Endothelial cell of umbilical vein (primary cell): ENCODE measurements at regions not wholly inside any gene's neighbourhood (a gene's known extent, or its start where the extent isn't known, plus 50 kb on each side); places are given as distances from the start of the nearest gene placed in this dataset.

Source experiments
- BruUV-seq: library from RNA; stranded (reverse); fragments of 400-500 nt; replicated peaks from 2 replicates; lab custom pipeline; 2021; lab: Mats Ljungman, UMichigan
- CTCF ChIA-PET: fragments of 300-600, 350-600 bp; sonication (Branson Sonifier 250); formaldehyde crosslinking; loops from one replicate; lab custom pipeline; 2021; ENCODE audit warnings: antibody characterized with exemption, inconsistent platforms; lab: Charles Lee
- POLR2A ChIA-PET: fragments of 300-600, 350-600 bp; sonication (Branson Sonifier 250); formaldehyde crosslinking; loops from one replicate; lab custom pipeline; 2021; ENCODE audit warnings: antibody characterized with exemption, inconsistent platforms; lab: Charles Lee
- DNase-seq: peaks from one replicate; pipeline ENCODE4 v3.0.0-alpha.2; 2011; ENCODE audit warnings: low read depth, low spot score
- FAIRE-seq: peaks from 2 replicates; lab custom pipeline; 2011; peaks lifted over from hg19 to GRCh38; lab: Jason Lieb, UNC
- H2AFZ ChIP-seq: 2 replicates; pipeline ENCODE4 v1.6.0; 2012; ENCODE audit warnings: low read depth, low read length, control low read depth, inconsistent platforms
- H3K27ac ChIP-seq: 2 replicates; pipeline ENCODE4 v1.5.1; 2011; ENCODE audit warnings: low read depth, mild to moderate bottlenecking, control low read depth, low read length, moderate library complexity; ENCODE audit not compliant: insufficient read depth
- H3K27me3 ChIP-seq, 2 experiments: 2 replicates each; pipeline versions ENCODE4 v1.6.0 to v1.6.1; 2011; ENCODE audit warnings: low read length in 2 of 2, mixed read lengths in 1 of 2; ENCODE audit not compliant: control insufficient read depth in 2 of 2, insufficient read depth in 2 of 2
- H3K36me3 ChIP-seq, 2 experiments: 2 replicates in 1 of 2; 3 replicates in 1 of 2; pipeline ENCODE4 v1.5.1; 2011; ENCODE audit warnings: low read length in 2 of 2, mild to moderate bottlenecking in 1 of 2, moderate library complexity in 1 of 2; ENCODE audit not compliant: control insufficient read depth in 2 of 2, insufficient read depth in 2 of 2; ENCODE audit errors: extremely low read depth in 1 of 2
- H3K4me1 ChIP-seq: 3 replicates; pipeline ENCODE4 v1.5.1; 2011; ENCODE audit warnings: mild to moderate bottlenecking, low read length; ENCODE audit not compliant: control insufficient read depth, insufficient read depth; ENCODE audit errors: extremely low read depth
- H3K4me2 ChIP-seq: 2 replicates; pipeline ENCODE4 v1.6.1; 2011; ENCODE audit warnings: low read length, control low read depth, mixed read lengths; ENCODE audit not compliant: insufficient read depth
- H3K4me3 ChIP-seq, 3 experiments: fragments of 200-600 bp in 1 of 3; sonication (generic), shearing (Covaris generic) in 1 of 3; replicated peaks in 1 of 3; 2 replicates each; pipeline ENCODE4 v1.5.1; 2011 to 2016; ENCODE audit warnings: control low read depth in 3 of 3, low read length in 3 of 3, mild to moderate bottlenecking in 2 of 3, inconsistent platforms in 1 of 3, low read depth in 1 of 3, moderate library complexity in 1 of 3; ENCODE audit not compliant: insufficient read depth in 1 of 3
- H3K79me2 ChIP-seq: 2 replicates; pipeline ENCODE4 v1.6.0; 2012; ENCODE audit warnings: low read length, inconsistent platforms; ENCODE audit not compliant: control insufficient read depth, insufficient read depth
- H3K9ac ChIP-seq: replicated peaks from 2 replicates; pipeline ENCODE3; 2011; ENCODE audit warnings: low read length, control low read depth; ENCODE audit not compliant: insufficient read depth; ENCODE audit errors: extremely low read depth
- H3K9me1 ChIP-seq: replicated peaks from 3 replicates; pipeline ENCODE4 v1.6.0; 2011; ENCODE audit warnings: mild to moderate bottlenecking, low read length; ENCODE audit not compliant: control insufficient read depth, insufficient read depth; ENCODE audit errors: extremely low read depth
- H3K9me3 ChIP-seq: replicated peaks from 2 replicates; pipeline ENCODE4 v1.5.1; 2012; ENCODE audit warnings: low read length, inconsistent platforms; ENCODE audit not compliant: control insufficient read depth, insufficient read depth
- H4K20me1 ChIP-seq: replicated peaks from 2 replicates; pipeline ENCODE3; 2011; ENCODE audit warnings: mild to moderate bottlenecking, low read length; ENCODE audit not compliant: control insufficient read depth, insufficient read depth; ENCODE audit errors: extremely low read depth
- EZH2 ChIP-seq: IDR thresholded peaks from 2 replicates; pipeline ENCODE4 v1.6.1; 2012; ENCODE audit warnings: borderline replicate concordance, low read depth, mild to moderate bottlenecking, moderate library complexity, low read length, inconsistent platforms; ENCODE audit not compliant: severe bottlenecking
- FOS ChIP-seq: IDR thresholded peaks from 2 replicates; pipeline ENCODE4 v1.6.1; 2011; ENCODE audit warnings: mild to moderate bottlenecking, low read length, moderate library complexity, borderline replicate concordance; ENCODE audit not compliant: insufficient read depth
- GATA2 ChIP-seq: IDR thresholded peaks from 2 replicates; pipeline ENCODE4 v1.7.0; 2011; ENCODE audit warnings: low read depth, mild to moderate bottlenecking, moderate library complexity, mixed read lengths, low read length; ENCODE audit not compliant: insufficient read length, insufficient read depth
- JUN ChIP-seq: IDR thresholded peaks from 2 replicates; pipeline ENCODE4 v1.6.1; 2011; ENCODE audit warnings: borderline replicate concordance, low read depth; ENCODE audit not compliant: insufficient read length, insufficient read depth
- MYC ChIP-seq: IDR thresholded peaks from one replicate; pipeline ENCODE4 v1.6.1; 2011; ENCODE audit warnings: mild to moderate bottlenecking, low read depth, low read length
- POLR2A ChIP-seq: IDR thresholded peaks from 2 replicates; pipeline ENCODE4 v1.6.1; 2012; ENCODE audit warnings: low read depth, mild to moderate bottlenecking, control low read depth, low read length
- POLR2AphosphoS5 ChIP-seq: IDR thresholded peaks from 2 replicates; pipeline ENCODE4 v1.6.1; 2012; ENCODE audit warnings: low read depth, mild to moderate bottlenecking, control low read depth, low read length, moderate library complexity; ENCODE audit not compliant: insufficient read depth
- dilution Hi-C: fragments of 300-500 bp; cut with MboI; formaldehyde crosslinking; loops from one replicate; pipeline ENCODE4 v1.15.0; 2019; ENCODE audit warnings: low sequenced_read_pairs; ENCODE audit not compliant: extremely low pct_ligation_motif_present
- intact Hi-C: fragments of 100-400 bp; cut with micrococcal nuclease; formaldehyde crosslinking; loops from one replicate; pipeline ENCODE4 v1.10.0; 2022
- TF ChIP-seq, protein P1 (sequence below), 2 donors: IDR thresholded peaks; 1 replicate in 1 of 2; 2 replicates in 1 of 2; pipeline ENCODE4 v1.5.1; 2011; ENCODE audit warnings: low read length in 2 of 2, mild to moderate bottlenecking in 2 of 2, moderate library complexity in 2 of 2, control low read depth in 1 of 2, inconsistent platforms in 1 of 2, low read depth in 1 of 2; ENCODE audit not compliant: insufficient read depth in 1 of 2; ENCODE audit errors: extremely low read depth in 1 of 2
- TF ChIP-seq, protein P2 (sequence below): IDR thresholded peaks from 2 replicates; pipeline ENCODE4 v1.6.1; 2011; ENCODE audit not compliant: insufficient read depth, insufficient read length

DNA sequence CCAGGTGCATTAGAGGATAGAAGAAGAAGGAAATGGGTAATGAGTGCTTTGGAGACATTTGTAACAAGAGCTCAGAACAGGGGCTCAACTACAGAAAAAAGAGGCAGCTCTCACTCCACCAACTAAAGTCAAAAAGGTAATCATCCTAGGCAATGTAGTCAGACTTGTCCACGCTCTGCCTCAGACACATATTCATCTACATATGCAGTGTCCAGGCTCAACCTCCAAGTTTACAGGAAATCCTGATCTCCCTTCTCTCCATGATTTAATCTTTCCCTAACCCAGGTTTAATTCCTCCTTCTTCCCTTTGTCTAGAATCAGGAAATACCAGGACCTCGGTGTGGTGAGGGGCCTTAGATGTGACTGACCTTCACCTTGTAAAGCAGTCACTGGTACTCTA lies 65.7 kb upstream of the SELENOP start:
- peaks cover 11% of the 10 kb centered on the region for H3K4me1 ChIP-seq
- H3K79me2 ChIP-seq: no peaks in the 10 kb centered on the region
- FAIRE-seq (no peak), DNase-seq (no peak)
- H3K4me2 ChIP-seq: no peak overlapping the region
- H2AFZ ChIP-seq: no peak overlapping the region
- no peak overlapping the region for H3K27ac ChIP-seq
- intact Hi-C loops: no loop called here
- TF ChIP-seq POLR2A (no peak), POLR2AphosphoS5 (no peak), EZH2 (no peak)
- H3K9ac ChIP-seq: no peak overlapping the region
- H3K36me3 ChIP-seq: no peaks in the 10 kb centered on the region
- H3K27me3 ChIP-seq: no peaks in the 10 kb centered on the region
- H4K20me1 ChIP-seq: no peaks in the 10 kb centered on the region
- no peaks in the 10 kb centered on the region for H3K9me1 ChIP-seq
- dilution Hi-C loops: no loop called here
- ChIA-PET CTCF (interaction anchor here (4.2 kb wide), 1 partner anchor 11 kb away, joined by 27 read pairs; no protein-coding TSS in a partner anchor), POLR2A (no interaction called here)
- H3K4me3 ChIP-seq: no peak overlapping the region
- BruUV-seq: no TSS peak
- no peaks in the 10 kb centered on the region for H3K9me3 ChIP-seq

DNA sequence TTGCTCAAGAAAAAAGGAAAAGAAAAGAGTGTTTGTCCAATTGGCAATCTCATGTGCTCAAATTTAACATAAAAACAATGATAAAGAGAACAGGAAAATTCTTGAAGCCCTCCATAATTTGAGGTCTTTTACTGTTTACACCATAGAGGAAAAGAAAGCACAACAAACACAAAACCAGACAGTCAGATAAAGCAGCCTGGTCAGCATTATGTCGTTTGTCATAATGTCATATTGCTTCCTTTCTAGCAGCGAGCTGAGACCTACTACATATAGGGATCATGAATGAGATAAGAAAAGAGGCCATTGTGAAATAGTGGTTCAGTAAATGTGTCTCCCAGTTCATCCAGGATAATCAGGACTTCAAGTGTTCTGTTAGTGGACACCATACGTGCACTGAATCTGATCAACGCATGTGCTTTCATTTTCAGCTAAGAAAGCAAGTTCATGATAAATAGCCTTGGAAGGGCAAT lies 64.7 kb upstream of the SELENOP start:
- Histone ChIP-seq H3K4me1 (peaks cover 11% of the 10 kb centered on the region), H3K27me3 (no peaks in the 10 kb centered on the region), H3K27ac (no peak overlapping the region), H3K36me3 (no peaks in the 10 kb centered on the region), H4K20me1 (no peaks in the 10 kb centered on the region), H3K79me2 (no peaks in the 10 kb centered on the region), H3K4me2 (peak overlapping the region; percentile 20), H3K9ac (no peak overlapping the region), H3K9me3 (no peaks in the 10 kb centered on the region), H3K9me1 (no peaks in the 10 kb centered on the region), H3K4me3 (no peak overlapping the region), H2AFZ (peak overlapping the region; percentile 67)
- ChIA-PET POLR2A (no interaction called here), CTCF (interaction anchor here (2.7 kb wide), 1 partner anchor 14 kb away, joined by 19 read pairs; no protein-coding TSS in a partner anchor)
- intact Hi-C loops (no loop called here), dilution Hi-C loops (no loop called here)
- no TSS peak for BruUV-seq
- no peak for TF ChIP-seq GATA2
- no peak for TF ChIP-seq POLR2AphosphoS5
- TF ChIP-seq, protein P1, sequence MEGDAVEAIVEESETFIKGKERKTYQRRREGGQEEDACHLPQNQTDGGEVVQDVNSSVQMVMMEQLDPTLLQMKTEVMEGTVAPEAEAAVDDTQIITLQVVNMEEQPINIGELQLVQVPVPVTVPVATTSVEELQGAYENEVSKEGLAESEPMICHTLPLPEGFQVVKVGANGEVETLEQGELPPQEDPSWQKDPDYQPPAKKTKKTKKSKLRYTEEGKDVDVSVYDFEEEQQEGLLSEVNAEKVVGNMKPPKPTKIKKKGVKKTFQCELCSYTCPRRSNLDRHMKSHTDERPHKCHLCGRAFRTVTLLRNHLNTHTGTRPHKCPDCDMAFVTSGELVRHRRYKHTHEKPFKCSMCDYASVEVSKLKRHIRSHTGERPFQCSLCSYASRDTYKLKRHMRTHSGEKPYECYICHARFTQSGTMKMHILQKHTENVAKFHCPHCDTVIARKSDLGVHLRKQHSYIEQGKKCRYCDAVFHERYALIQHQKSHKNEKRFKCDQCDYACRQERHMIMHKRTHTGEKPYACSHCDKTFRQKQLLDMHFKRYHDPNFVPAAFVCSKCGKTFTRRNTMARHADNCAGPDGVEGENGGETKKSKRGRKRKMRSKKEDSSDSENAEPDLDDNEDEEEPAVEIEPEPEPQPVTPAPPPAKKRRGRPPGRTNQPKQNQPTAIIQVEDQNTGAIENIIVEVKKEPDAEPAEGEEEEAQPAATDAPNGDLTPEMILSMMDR (IDR thresholded peaks at IDR 0.05; ENCODE audit: extremely low read depth in 1 of 2, insufficient read depth in 1 of 2, low read depth in 1 of 2, low read length in 2 of 2): no peak
- no peak for TF ChIP-seq MYC
- TF ChIP-seq POLR2A: no peak
- TF ChIP-seq, protein P2, sequence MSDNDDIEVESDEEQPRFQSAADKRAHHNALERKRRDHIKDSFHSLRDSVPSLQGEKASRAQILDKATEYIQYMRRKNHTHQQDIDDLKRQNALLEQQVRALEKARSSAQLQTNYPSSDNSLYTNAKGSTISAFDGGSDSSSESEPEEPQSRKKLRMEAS: no peak
- no peak for TF ChIP-seq FOS
- TF ChIP-seq EZH2: no peak
- TF ChIP-seq JUN: no peak
- FAIRE-seq (no peak), DNase-seq (peak; percentile 52)
